ENCODE measurements at regions not wholly inside any gene's neighbourhood (a gene's known extent, or its start where the extent isn't known, plus 50 kb on each side); places are given as distances from the start of the nearest gene placed in this dataset.
"Not testable (repeated sequence)": the region's sequence is repeated elsewhere in the genome, so short reads cannot be mapped to it uniquely, and the experiment has no call there.

DNA sequence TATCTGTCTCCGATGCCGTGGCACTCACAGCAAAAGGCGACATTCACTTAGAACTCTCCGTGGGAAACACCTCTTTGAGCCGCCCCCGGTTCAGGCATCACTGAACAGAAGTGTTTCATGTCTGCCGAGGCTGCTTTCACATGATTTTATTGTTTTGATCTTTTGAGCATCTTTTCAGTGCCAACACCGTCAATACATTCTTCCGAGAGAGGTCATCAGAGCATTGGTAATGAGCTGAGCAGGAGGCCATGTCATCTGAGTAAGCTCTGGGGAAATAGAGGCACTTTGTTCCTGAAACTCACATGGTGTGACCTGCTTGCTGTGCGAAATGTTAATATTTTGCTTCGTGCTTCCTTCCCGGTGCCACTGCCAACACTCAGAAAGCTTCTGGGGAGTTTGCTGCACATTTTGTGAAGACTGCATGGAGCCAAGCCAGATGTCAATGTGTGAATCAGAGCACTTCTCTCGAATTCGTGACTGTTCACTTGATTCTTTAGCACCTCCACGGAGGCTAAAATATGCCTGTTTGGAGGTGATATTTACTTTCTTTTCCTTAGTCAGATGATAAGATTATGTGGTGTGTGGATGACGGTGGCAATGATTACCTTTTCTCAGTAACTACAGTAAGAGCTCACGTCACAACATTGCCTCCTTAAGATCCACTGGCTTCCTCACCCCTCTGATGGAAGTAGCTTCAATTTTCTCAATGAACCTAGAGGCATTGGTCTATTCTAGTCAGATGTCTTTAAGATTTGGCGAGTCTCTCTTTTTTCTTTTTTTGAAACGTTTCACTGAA is 222.3 kb upstream of the HS3ST1 start:
- no peaks in the 10 kb centered on the region for H3K36me3 ChIP-seq (ENCODE audit: insufficient read depth, low read length, poor library complexity, severe bottlenecking)
- intact Hi-C loops (cut with micrococcal nuclease; ENCODE audit: unreplicated experiment): no loop called here
- H3K4me1 ChIP-seq (ENCODE audit: insufficient read depth, low read length, poor library complexity, severe bottlenecking): no peaks in the 10 kb centered on the region
- no peaks in the 10 kb centered on the region for H3K27me3 ChIP-seq (replicated peaks; ENCODE audit: insufficient read depth, low read depth, low read length, poor library complexity)
- no TSS peak for BruUV-seq (replicated peaks)
- ChIA-PET CTCF (no interaction called here), POLR2A (ENCODE audit: low non-redundant PET) (no interaction called here)
- no peak overlapping the region for H3K27ac ChIP-seq (ENCODE audit: low read depth, low read length, poor library complexity, severe bottlenecking)
- no peak for TF ChIP-seq EZH2 (IDR thresholded peaks at IDR 0.05; ENCODE audit: borderline replicate concordance, low read depth, low read length, poor library complexity, severe bottlenecking)
- H3K9me3 ChIP-seq (ENCODE audit: low read depth, low read length, poor library complexity, severe bottlenecking): peaks cover 23% of the 10 kb centered on the region
- no peak overlapping the region for H3K4me3 ChIP-seq (ENCODE audit: low read depth, low read length, poor library complexity, severe bottlenecking)
- DNase-seq (ENCODE audit: low spot score): no peak

DNA sequence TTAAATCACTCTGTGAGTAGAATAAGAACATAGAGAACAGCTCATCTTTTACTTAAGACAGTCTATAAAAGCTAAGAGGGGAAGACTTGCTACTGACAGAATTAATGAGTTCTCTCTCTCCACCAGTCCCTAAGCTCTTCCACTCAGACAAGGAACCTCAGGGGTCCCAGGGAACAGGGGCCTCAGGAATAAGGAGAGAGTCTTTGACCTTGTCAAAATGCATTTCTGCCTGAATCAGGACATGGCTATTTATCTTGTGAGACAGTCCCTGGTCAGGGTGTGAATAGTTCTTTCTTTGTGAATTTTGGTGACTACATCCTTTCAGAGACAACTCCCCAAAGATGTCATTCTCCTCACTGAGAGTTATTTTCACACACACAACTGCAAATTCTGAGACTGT is 218.7 kb upstream of the HS3ST1 start:
- no peak for DNase-seq (ENCODE audit: low spot score)
- Histone ChIP-seq H3K4me1 (ENCODE audit: insufficient read depth, low read length, poor library complexity, severe bottlenecking) (no peaks in the 10 kb centered on the region), H3K4me3 (ENCODE audit: low read depth, low read length, poor library complexity, severe bottlenecking) (no peak overlapping the region), H3K27ac (ENCODE audit: low read depth, low read length, poor library complexity, severe bottlenecking) (no peak overlapping the region), H3K27me3 (replicated peaks; ENCODE audit: insufficient read depth, low read depth, low read length, poor library complexity) (no peaks in the 10 kb centered on the region), H3K9me3 (ENCODE audit: low read depth, low read length, poor library complexity, severe bottlenecking) (peaks cover 31% of the 10 kb centered on the region), H3K36me3 (ENCODE audit: insufficient read depth, low read length, poor library complexity, severe bottlenecking) (no peaks in the 10 kb centered on the region)
- ChIA-PET POLR2A (ENCODE audit: low non-redundant PET) (no interaction called here), CTCF (no interaction called here)
- no TSS peak for BruUV-seq (replicated peaks)
- TF ChIP-seq EZH2 (IDR thresholded peaks at IDR 0.05; ENCODE audit: borderline replicate concordance, low read depth, low read length, poor library complexity, severe bottlenecking) (no peak), CTCF (conservative IDR thresholded peaks at IDR 0.05; ENCODE audit: low read depth, low read length) (no peak)
- intact Hi-C loops (cut with micrococcal nuclease; ENCODE audit: unreplicated experiment): no loop called here

DNA sequence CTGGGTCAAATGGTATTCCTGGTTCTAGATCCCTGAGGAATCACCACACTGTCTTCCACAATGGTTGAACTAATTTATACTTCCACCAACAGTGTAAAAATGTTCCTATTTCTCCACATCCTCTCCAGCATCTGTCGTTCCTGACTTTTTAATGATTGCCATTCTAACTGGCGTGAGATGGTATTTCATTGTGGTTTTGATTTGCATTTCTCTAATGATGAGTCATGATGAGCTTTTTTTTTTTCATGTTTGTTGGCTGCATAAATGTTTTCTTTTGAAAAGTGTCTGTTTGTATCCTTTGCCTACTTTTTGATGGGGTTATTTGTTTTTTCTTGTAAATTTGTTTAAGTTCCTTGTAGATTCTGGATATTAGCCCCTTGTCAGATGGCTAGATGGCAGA is 214.4 kb upstream of the HS3ST1 start:
- H3K9me3 ChIP-seq (ENCODE audit: low read depth, low read length, poor library complexity, severe bottlenecking): peaks cover 40% of the 10 kb centered on the region
- DNase-seq (ENCODE audit: low spot score); H3K27me3 ChIP-seq (replicated peaks; ENCODE audit: insufficient read depth, low read depth, low read length, poor library complexity); intact Hi-C loops (cut with micrococcal nuclease; ENCODE audit: unreplicated experiment); POLR2A ChIA-PET (ENCODE audit: low non-redundant PET); H3K27ac ChIP-seq (ENCODE audit: low read depth, low read length, poor library complexity, severe bottlenecking); H3K36me3 ChIP-seq (ENCODE audit: insufficient read depth, low read length, poor library complexity, severe bottlenecking); BruUV-seq (replicated peaks); H3K4me1 ChIP-seq (ENCODE audit: insufficient read depth, low read length, poor library complexity, severe bottlenecking); CTCF ChIA-PET; H3K4me3 ChIP-seq (ENCODE audit: low read depth, low read length, poor library complexity, severe bottlenecking): not testable (repeated sequence)

GRCh38 chr4:11640584-11640983 is 211.9 kb upstream of the HS3ST1 start:
- H3K27me3 ChIP-seq (replicated peaks; ENCODE audit: insufficient read depth, low read depth, low read length, poor library complexity): no peaks in the 10 kb centered on the region
- TF ChIP-seq CTCF (conservative IDR thresholded peaks at IDR 0.05; ENCODE audit: low read depth, low read length) (no peak), EZH2 (IDR thresholded peaks at IDR 0.05; ENCODE audit: borderline replicate concordance, low read depth, low read length, poor library complexity, severe bottlenecking) (no peak)
- no peaks in the 10 kb centered on the region for H3K36me3 ChIP-seq (ENCODE audit: insufficient read depth, low read length, poor library complexity, severe bottlenecking)
- CTCF ChIA-PET: no interaction called here
- no peak overlapping the region for H3K27ac ChIP-seq (ENCODE audit: low read depth, low read length, poor library complexity, severe bottlenecking)
- POLR2A ChIA-PET (ENCODE audit: low non-redundant PET): no interaction called here
- no TSS peak for BruUV-seq (replicated peaks)
- H3K9me3 ChIP-seq (ENCODE audit: low read depth, low read length, poor library complexity, severe bottlenecking): peaks cover 27% of the 10 kb centered on the region
- no peak for DNase-seq (ENCODE audit: low spot score)
- no peak overlapping the region for H3K4me3 ChIP-seq (ENCODE audit: low read depth, low read length, poor library complexity, severe bottlenecking)
- intact Hi-C loops (cut with micrococcal nuclease; ENCODE audit: unreplicated experiment): no loop called here
- no peaks in the 10 kb centered on the region for H3K4me1 ChIP-seq (ENCODE audit: insufficient read depth, low read length, poor library complexity, severe bottlenecking)

All from A673 (cell line).